ENCODE measurements at regions not wholly inside any gene's neighbourhood (a gene's known extent, or its start where the extent isn't known, plus 50 kb on each side); places are given as distances from the start of the nearest gene placed in this dataset.

DNA sequence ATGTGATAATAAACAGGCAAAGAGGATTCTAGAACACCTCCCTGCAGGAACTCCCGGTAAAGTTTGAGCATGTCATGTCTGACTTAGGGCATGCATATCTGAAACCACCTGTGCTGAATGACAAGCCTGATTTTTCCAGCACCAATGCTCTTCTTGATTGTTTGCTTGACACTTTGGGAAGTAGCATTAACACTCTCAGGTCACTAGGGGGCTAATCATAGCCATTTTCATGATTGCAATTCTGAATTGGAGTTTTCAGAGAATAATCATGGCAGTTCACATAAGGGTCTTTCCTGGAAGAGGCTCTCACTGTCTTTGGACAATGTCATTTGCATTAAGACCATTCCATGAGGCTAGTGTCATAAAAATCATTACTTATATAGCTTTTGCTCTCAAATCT lies 234.4 kb upstream of the MTNR1B start:
- no peak for DNase-seq (ENCODE audit: low read depth)
- no peak overlapping the region for H3K4me3 ChIP-seq (ENCODE audit: low read depth, low read length)
- TF ChIP-seq, protein P1, sequence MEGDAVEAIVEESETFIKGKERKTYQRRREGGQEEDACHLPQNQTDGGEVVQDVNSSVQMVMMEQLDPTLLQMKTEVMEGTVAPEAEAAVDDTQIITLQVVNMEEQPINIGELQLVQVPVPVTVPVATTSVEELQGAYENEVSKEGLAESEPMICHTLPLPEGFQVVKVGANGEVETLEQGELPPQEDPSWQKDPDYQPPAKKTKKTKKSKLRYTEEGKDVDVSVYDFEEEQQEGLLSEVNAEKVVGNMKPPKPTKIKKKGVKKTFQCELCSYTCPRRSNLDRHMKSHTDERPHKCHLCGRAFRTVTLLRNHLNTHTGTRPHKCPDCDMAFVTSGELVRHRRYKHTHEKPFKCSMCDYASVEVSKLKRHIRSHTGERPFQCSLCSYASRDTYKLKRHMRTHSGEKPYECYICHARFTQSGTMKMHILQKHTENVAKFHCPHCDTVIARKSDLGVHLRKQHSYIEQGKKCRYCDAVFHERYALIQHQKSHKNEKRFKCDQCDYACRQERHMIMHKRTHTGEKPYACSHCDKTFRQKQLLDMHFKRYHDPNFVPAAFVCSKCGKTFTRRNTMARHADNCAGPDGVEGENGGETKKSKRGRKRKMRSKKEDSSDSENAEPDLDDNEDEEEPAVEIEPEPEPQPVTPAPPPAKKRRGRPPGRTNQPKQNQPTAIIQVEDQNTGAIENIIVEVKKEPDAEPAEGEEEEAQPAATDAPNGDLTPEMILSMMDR (IDR thresholded peaks at IDR 0.05; ENCODE audit: low read depth, low read length, missing control alignments): peak; percentile 50
- in situ Hi-C loops (cut with HindIII; ENCODE audit: low sequenced_read_pairs): no loop called here

DNA sequence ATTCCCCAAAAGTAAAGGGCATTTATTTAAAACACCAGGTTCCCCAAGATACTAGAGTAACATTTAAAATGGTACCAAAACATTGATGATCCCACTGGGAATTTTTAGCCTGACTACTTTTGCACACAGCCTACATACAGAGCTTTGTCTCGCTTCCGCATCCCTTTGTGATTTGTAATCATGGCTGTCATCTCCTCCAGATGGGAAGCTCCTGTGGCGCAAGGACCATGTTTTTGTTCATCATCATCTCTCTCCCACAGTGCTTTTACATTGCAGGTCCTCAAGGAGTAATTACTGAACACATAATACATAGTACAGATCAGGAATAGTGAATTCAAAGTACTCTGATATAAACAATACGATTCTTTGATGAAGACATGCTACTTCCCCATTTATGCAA lies 231.2 kb upstream of the MTNR1B start:
- in situ Hi-C loops (cut with HindIII; ENCODE audit: low sequenced_read_pairs): no loop called here
- TF ChIP-seq, protein P1 (IDR thresholded peaks at IDR 0.05; ENCODE audit: low read depth, low read length, missing control alignments): no peak
- no peak for DNase-seq (ENCODE audit: low read depth)
- no peak overlapping the region for H3K4me3 ChIP-seq (ENCODE audit: low read depth, low read length)

DNA sequence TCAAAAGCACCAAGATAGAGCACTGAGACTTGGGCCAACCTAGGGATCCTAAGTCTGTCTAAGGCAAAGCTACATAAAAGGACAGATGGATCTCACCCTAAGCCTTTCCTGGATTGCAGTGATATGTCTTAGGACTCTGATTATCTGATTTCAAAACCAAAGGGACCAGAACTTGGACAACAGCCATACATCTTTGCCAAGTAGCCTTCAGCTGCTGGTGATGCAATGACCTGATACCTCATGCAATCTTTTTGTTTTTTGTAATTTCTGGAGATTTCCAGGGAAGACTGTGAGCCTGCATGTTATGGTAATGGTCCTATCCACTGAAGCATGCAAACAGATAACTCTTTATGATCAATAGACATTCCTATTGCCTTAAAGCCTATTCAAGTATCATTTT lies 230.4 kb upstream of the MTNR1B start:
- no peak for DNase-seq (ENCODE audit: low read depth)
- TF ChIP-seq, protein P1 (IDR thresholded peaks at IDR 0.05; ENCODE audit: low read depth, low read length, missing control alignments): no peak
- no peak overlapping the region for H3K4me3 ChIP-seq (ENCODE audit: low read depth, low read length)
- in situ Hi-C loops (cut with HindIII; ENCODE audit: low sequenced_read_pairs): no loop called here

DNA sequence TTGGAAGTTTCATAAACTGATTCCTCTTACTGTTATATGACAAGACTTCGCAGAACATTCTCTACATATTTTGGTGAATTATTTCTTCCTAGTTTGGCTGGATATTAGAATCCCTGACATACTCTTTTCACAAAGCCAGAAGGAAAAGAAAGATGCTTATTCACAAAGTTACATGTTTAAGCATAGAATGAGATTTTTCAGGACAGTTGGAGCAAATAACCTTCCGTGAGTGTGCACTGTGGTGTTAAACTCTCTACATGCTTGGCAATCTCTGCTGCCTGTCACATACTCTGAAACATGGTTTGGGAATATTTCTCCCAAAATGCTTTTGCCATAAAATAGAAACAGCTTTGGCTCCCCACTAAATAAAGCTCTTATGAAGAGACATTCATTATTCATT lies 230.0 kb upstream of the MTNR1B start:
- in situ Hi-C loops (cut with HindIII; ENCODE audit: low sequenced_read_pairs): no loop called here
- no peak for DNase-seq (ENCODE audit: low read depth)
- TF ChIP-seq, protein P1 (IDR thresholded peaks at IDR 0.05; ENCODE audit: low read depth, low read length, missing control alignments): no peak
- H3K4me3 ChIP-seq (ENCODE audit: low read depth, low read length): no peak overlapping the region

DNA sequence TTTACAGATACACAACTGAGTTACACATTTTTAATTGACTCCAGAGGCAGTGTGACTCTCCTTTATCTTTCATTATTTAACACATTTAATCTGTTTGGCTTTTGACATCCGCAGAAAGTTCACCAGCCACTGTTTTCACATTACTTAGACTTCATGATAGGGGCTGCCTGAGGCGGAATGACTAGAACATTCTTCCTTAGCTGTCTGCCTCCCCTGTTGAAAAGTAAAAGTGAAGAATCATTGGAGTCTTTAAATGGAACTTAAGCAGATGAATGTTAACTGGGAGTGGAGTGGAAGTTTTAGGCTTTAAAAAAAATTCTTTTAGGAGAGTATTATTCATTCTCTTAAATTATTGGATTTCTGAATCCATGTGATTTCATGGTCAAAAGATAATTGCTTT lies 229.2 kb upstream of the MTNR1B start:
- no peak for DNase-seq (ENCODE audit: low read depth)
- in situ Hi-C loops (cut with HindIII; ENCODE audit: low sequenced_read_pairs): no loop called here
- TF ChIP-seq, protein P1 (IDR thresholded peaks at IDR 0.05; ENCODE audit: low read depth, low read length, missing control alignments): no peak

DNA sequence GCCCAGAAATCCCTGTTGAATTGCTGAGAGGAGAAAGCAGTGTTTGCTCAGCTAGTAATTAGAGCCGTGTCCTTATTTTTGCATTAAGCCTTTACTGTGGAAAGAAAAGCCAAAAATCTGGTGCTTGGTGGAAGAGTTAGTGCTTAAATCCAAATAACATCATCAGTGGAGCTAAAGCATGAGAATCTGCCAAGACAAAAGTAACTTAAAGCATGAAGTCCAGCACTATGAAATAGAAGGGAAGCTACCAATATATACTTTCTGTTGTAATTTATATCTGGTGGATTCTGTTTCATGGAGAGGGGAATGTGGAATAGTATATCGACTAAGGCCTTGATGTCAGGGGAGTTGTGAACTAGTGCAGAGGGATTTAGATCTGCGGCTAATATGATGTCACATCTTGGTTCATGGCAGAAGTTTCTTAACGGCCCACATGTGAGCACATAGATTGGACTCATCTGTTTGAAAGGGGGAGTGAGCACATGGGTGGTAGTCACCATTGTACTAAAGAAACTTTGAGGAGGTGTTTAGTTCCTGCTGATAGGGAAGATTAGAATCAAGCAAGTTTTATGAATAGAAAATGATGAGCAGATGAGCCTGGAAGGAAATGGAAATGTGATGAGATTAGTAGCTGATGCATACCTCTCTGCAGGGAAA lies 224.4 kb upstream of the MTNR1B start:
- no peak for DNase-seq (ENCODE audit: low read depth)
- in situ Hi-C loops (cut with HindIII; ENCODE audit: low sequenced_read_pairs): no loop called here
- H3K4me3 ChIP-seq (ENCODE audit: low read depth, low read length): no peak overlapping the region
- TF ChIP-seq, protein P1 (IDR thresholded peaks at IDR 0.05; ENCODE audit: low read depth, low read length, missing control alignments): no peak

More for the DNA sequence above, 229.2 kb upstream of the MTNR1B start:
- no peak overlapping the region for H3K4me3 ChIP-seq (ENCODE audit: low read depth, low read length)
